ENCODE measurements at regions not wholly inside any gene's neighbourhood (a gene's known extent, or its start where the extent isn't known, plus 50 kb on each side); places are given as distances from the start of the nearest gene placed in this dataset.

GRCh38 chr4:170193496-170193895, 103.7 kb upstream of the AADAT start:
- TF ChIP-seq CTCF (conservative IDR thresholded peaks at IDR 0.05 in 1 of 2, IDR thresholded peaks at IDR 0.05 in 1 of 2; ENCODE audit: extremely low read depth in 1 of 2, insufficient read depth in 1 of 2, low read depth in 1 of 2, low read length in 2 of 2) (no peak), EZH2 (IDR thresholded peaks at IDR 0.05; ENCODE audit: borderline replicate concordance, low read length) (no peak)

All from mammary epithelial cell (primary cell).